ENCODE measurements at regions not wholly inside any gene's neighbourhood (a gene's known extent, or its start where the extent isn't known, plus 50 kb on each side); places are given as distances from the start of the nearest gene placed in this dataset.

DNA sequence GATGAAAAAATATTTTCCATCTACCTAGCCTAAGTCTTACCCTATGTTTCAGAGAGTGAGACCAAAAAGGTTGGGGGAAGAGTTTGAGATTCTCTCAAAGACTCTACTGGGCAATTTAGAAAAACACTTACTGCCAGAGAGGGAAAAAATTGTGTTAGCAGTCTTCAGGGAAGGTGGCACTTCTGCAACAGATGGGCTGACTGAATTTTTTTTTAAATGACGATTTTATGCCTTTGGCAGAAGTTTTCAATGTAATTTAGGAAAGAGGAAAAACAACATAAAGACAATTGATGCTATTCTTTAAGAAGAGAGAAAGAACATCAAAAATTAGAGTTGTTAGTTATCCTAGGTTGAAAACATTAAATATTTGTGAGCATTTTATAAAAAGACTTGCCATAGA lies 1894.5 kb upstream of the PIK3C3 start:
- TF ChIP-seq, protein P1, sequence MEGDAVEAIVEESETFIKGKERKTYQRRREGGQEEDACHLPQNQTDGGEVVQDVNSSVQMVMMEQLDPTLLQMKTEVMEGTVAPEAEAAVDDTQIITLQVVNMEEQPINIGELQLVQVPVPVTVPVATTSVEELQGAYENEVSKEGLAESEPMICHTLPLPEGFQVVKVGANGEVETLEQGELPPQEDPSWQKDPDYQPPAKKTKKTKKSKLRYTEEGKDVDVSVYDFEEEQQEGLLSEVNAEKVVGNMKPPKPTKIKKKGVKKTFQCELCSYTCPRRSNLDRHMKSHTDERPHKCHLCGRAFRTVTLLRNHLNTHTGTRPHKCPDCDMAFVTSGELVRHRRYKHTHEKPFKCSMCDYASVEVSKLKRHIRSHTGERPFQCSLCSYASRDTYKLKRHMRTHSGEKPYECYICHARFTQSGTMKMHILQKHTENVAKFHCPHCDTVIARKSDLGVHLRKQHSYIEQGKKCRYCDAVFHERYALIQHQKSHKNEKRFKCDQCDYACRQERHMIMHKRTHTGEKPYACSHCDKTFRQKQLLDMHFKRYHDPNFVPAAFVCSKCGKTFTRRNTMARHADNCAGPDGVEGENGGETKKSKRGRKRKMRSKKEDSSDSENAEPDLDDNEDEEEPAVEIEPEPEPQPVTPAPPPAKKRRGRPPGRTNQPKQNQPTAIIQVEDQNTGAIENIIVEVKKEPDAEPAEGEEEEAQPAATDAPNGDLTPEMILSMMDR (IDR thresholded peaks at IDR 0.05), result no peak
- no peak for TF ChIP-seq EZH2 (IDR thresholded peaks at IDR 0.05)
- TF ChIP-seq EZH2phosphoT487 (IDR thresholded peaks at IDR 0.05), result no peak
